Stimulated activated CD4-positive, alpha-beta T cell treated with anti-CD3 and anti-CD28 coated beads, Interleukin-1b, Interleukin-23, amount 100 ng/mL, for 24 hours (primary cell): ENCODE measurements at regions not wholly inside any gene's neighbourhood (a gene's known extent, or its start where the extent isn't known, plus 50 kb on each side); places are given as distances from the start of the nearest gene placed in this dataset.

Experiments used
- DNase-seq, 4 experiments: peaks; one replicate each; pipeline ENCODE4 v3.0.0-alpha.2; 2020; ENCODE audit warnings: low read depth in 4 of 4, low spot score in 1 of 4

- DNase-seq: no peak
Observed at GRCh38 chr14:101098641-101099040, 195.1 kb upstream of the RTL1 start.

GRCh38 chr14:101101456-101102056, 198.0 kb upstream of the RTL1 start:
- no peak for DNase-seq

- no peak for DNase-seq
Observed at GRCh38 chr14:101102875-101103274, 199.4 kb upstream of the RTL1 start.

- DNase-seq: no peak
Observed at GRCh38 chr14:101103321-101103901, 199.9 kb upstream of the RTL1 start.

GRCh38 chr14:101104485-101104884, 201.0 kb upstream of the RTL1 start:
- DNase-seq: no peak

GRCh38 chr14:101105045-101105444, 201.5 kb upstream of the RTL1 start:
- no peak for DNase-seq

GRCh38 chr14:101108579-101109346, 205.2 kb upstream of the RTL1 start:
- DNase-seq: no peak

- no peak for DNase-seq
Observed at GRCh38 chr14:101109347-101109638, 205.8 kb upstream of the RTL1 start.

GRCh38 chr14:101109981-101110728, 206.6 kb upstream of the RTL1 start:
- DNase-seq: no peak

- DNase-seq: no peak
Observed at GRCh38 chr14:101110729-101111619, 207.5 kb upstream of the RTL1 start.

- DNase-seq: no peak
Observed at GRCh38 chr14:101111620-101112290, 208.2 kb upstream of the RTL1 start.

GRCh38 chr14:101112351-101113107, 209.0 kb upstream of the RTL1 start:
- no peak for DNase-seq

GRCh38 chr14:101113108-101113612, 209.6 kb upstream of the RTL1 start:
- no peak for DNase-seq

- no peak for DNase-seq
Observed at GRCh38 chr14:101113835-101114725, 210.6 kb upstream of the RTL1 start.

- DNase-seq: no peak
Observed at GRCh38 chr14:101114726-101115515, 211.4 kb upstream of the RTL1 start.

- DNase-seq: no peak
Observed at GRCh38 chr14:101115652-101116051, 212.1 kb upstream of the RTL1 start.

- no peak for DNase-seq
Observed at GRCh38 chr14:101116065-101116464, 212.5 kb upstream of the RTL1 start.
